Spleen (tissue), 11 donors: ENCODE measurements at regions not wholly inside any gene's neighbourhood (a gene's known extent, or its start where the extent isn't known, plus 50 kb on each side); places are given as distances from the start of the nearest gene placed in this dataset.

Experiments used
- DNase-seq: peaks from one replicate; pipeline ENCODE4 v3.0.0-alpha.2; 2020
- H3K27ac ChIP-seq, 8 donors: fragments of 200-600 bp; sonication (generic) in 7 of 8; 1 replicate in 4 of 8; 2 replicates in 4 of 8; pipeline versions ENCODE4 v1.5.0 to v1.8.0; 2016 to 2021; ENCODE audit warnings: inconsistent platforms in 4 of 8, mild to moderate bottlenecking in 4 of 8, moderate library complexity in 1 of 8
- H3K27me3 ChIP-seq, 7 donors: fragments of 200-600 bp; sonication (generic) in 6 of 7; replicated peaks in 1 of 7; 1 replicate in 4 of 7; 2 replicates in 3 of 7; pipeline versions ENCODE4 v1.5.0 to v1.8.0; 2016 to 2021; ENCODE audit warnings: inconsistent platforms in 3 of 7, mild to moderate bottlenecking in 1 of 7
- H3K36me3 ChIP-seq, 6 donors: fragments of 200-600 bp; sonication (generic) in 5 of 6; 1 replicate in 4 of 6; 2 replicates in 2 of 6; pipeline versions ENCODE4 v1.5.0 to v1.8.0; 2016 to 2021; ENCODE audit warnings: inconsistent platforms in 2 of 6
- H3K4me1 ChIP-seq, 6 donors: fragments of 200-600 bp; sonication (generic) in 5 of 6; 1 replicate in 3 of 6; 2 replicates in 3 of 6; pipeline versions ENCODE4 v1.5.0 to v1.8.0; 2016 to 2021; ENCODE audit warnings: inconsistent platforms in 3 of 6
- H3K4me3 ChIP-seq, 8 donors: fragments of 200-600 bp; sonication (generic) in 7 of 8; 1 replicate in 4 of 8; 2 replicates in 4 of 8; pipeline versions ENCODE4 v1.5.0 to v1.8.0; 2016 to 2021; ENCODE audit warnings: inconsistent platforms in 4 of 8, mild to moderate bottlenecking in 4 of 8, moderate library complexity in 2 of 8
- H3K9me3 ChIP-seq, 8 donors: fragments of 200-600 bp; sonication (generic) in 7 of 8; 1 replicate in 4 of 8; 2 replicates in 4 of 8; pipeline versions ENCODE4 v1.5.0 to v1.8.0; 2016 to 2021; ENCODE audit warnings: inconsistent platforms in 4 of 8
- CTCF ChIP-seq, 11 experiments: fragments of 200-600 bp in 7 of 11; fragments of 450-650 bp in 4 of 11; sonication (generic) in 4 of 11; IDR thresholded peaks in 8 of 11; conservative IDR thresholded peaks in 3 of 11; 1 replicate in 7 of 11; 2 replicates in 4 of 11; pipeline versions ENCODE4 v1.4.0 to v1.8.0; 2016 to 2021; ENCODE audit warnings: antibody characterized with exemption in 11 of 11, inconsistent platforms in 4 of 11, mild to moderate bottlenecking in 1 of 11
- POLR2A ChIP-seq, 3 donors: fragments of 450-650 bp; IDR thresholded peaks; one replicate each; pipeline ENCODE4 v1.5.1; 2017; ENCODE audit warnings: antibody characterized with exemption in 3 of 3, mild to moderate bottlenecking in 1 of 3
- POLR2AphosphoS5 ChIP-seq, 3 donors: sonication (generic); formaldehyde crosslinking; IDR thresholded peaks; one replicate each; pipeline ENCODE4 v1.5.1; 2017; ENCODE audit warnings: antibody characterized with exemption in 3 of 3
- WGBS, 5 donors: extraction: QIAGEN DNeasy Blood & Tissue Kit in 3 of 5; methylation state at CpG; one replicate each; pipeline versions ENCODE4 v1.1.5 to v1.1.7; 2013 to 2018; 5-methylcytosine and 5-hydroxymethylcytosine counted together
- intact Hi-C: fragments of 100-400 bp; cut with DNase I; formaldehyde crosslinking; loops from one replicate; pipeline ENCODE4 v1.15.0; 2023; ENCODE audit warnings: low total_unique reads
- donor health status: healthy with polysubstance abuse.
- donor health status: DM: no; HTN: no; CAD: no; lungs with moderate emphysema.
- donor health status: DM: no; HTN: no; CAD: no.
- donor health status: Bipolar disorder and iron deficiency.
- donor health status: healthy.
- donor health status: DM: no; HTN: no; CAD: no.
- donor health status: DM: yes; HTN: yes; CAD: no.

GRCh38 chr20:6940876-6941275 lies 173.4 kb downstream of the BMP2 start:
- intact Hi-C loops, result no loop called here
- H3K4me3 ChIP-seq, result no peak overlapping the region
- no peak for DNase-seq
- H3K27ac ChIP-seq, result no peak overlapping the region
- H3K36me3 ChIP-seq, result no peaks in the 10 kb centered on the region
- no peaks in the 10 kb centered on the region for H3K4me1 ChIP-seq
- peaks cover 0 to 11% (median 0%) of the 10 kb centered on the region in 8 donors for H3K9me3 ChIP-seq
- no peaks in the 10 kb centered on the region for H3K27me3 ChIP-seq
- TF ChIP-seq POLR2AphosphoS5 (IDR thresholded peaks at IDR 0.05) (no peak), POLR2A (IDR thresholded peaks at IDR 0.05) (no peak), CTCF (IDR thresholded peaks at IDR 0.05 in 8 of 11, conservative IDR thresholded peaks at IDR 0.05 in 3 of 11) (no peak)
- 34 to 42% (median 40%) methylated on average over 2 of the region's 2 CpGs for WGBS, 5 donors

GRCh38 chr20:6941571-6941970 lies 174.1 kb downstream of the BMP2 start:
- H3K27ac ChIP-seq, result no peak overlapping the region
- DNase-seq, result no peak
- peaks cover 0 to 11% (median 0%) of the 10 kb centered on the region in 8 donors for H3K9me3 ChIP-seq
- H3K4me3 ChIP-seq, result no peak overlapping the region
- intact Hi-C loops, result no loop called here
- H3K4me1 ChIP-seq, result no peaks in the 10 kb centered on the region
- WGBS, 5 donors, result 79 to 98% (median 91%) methylated on average over 2 of the region's 2 CpGs
- TF ChIP-seq CTCF (IDR thresholded peaks at IDR 0.05 in 8 of 11, conservative IDR thresholded peaks at IDR 0.05 in 3 of 11) (no peak), POLR2A (IDR thresholded peaks at IDR 0.05) (no peak), POLR2AphosphoS5 (IDR thresholded peaks at IDR 0.05) (no peak)
- no peaks in the 10 kb centered on the region for H3K27me3 ChIP-seq
- no peaks in the 10 kb centered on the region for H3K36me3 ChIP-seq

GRCh38 chr20:6942266-6942665 lies 174.8 kb downstream of the BMP2 start:
- H3K4me3 ChIP-seq, result no peak overlapping the region
- H3K9me3 ChIP-seq, result peaks cover 0 to 8% (median 0%) of the 10 kb centered on the region in 8 donors
- TF ChIP-seq POLR2AphosphoS5 (IDR thresholded peaks at IDR 0.05), result no peak
- TF ChIP-seq POLR2A (IDR thresholded peaks at IDR 0.05), result no peak
- no peak for DNase-seq
- intact Hi-C loops, result no loop called here
- 73 to 84% (median 83%) methylated on average over 3 of the region's 3 CpGs for WGBS, 5 donors
- H3K27me3 ChIP-seq, result no peaks in the 10 kb centered on the region
- no peak overlapping the region for H3K27ac ChIP-seq
- no peaks in the 10 kb centered on the region for H3K36me3 ChIP-seq
- H3K4me1 ChIP-seq, result no peaks in the 10 kb centered on the region

- DNase-seq, result no peak
- intact Hi-C loops, result no loop called here
- Histone ChIP-seq H3K27ac (no peak overlapping the region), H3K4me3 (no peak overlapping the region), H3K27me3 (no peaks in the 10 kb centered on the region), H3K9me3 (peaks cover 0 to 8% (median 0%) of the 10 kb centered on the region in 8 donors), H3K36me3 (no peaks in the 10 kb centered on the region), H3K4me1 (no peaks in the 10 kb centered on the region)
- 73 to 92% (median 83%) methylated on average over 4 of the region's 4 CpGs for WGBS, 5 donors
- TF ChIP-seq CTCF (IDR thresholded peaks at IDR 0.05 in 8 of 11, conservative IDR thresholded peaks at IDR 0.05 in 3 of 11) (no peak), POLR2A (IDR thresholded peaks at IDR 0.05) (no peak), POLR2AphosphoS5 (IDR thresholded peaks at IDR 0.05) (no peak)
Observed at GRCh38 chr20:6944292-6944691, 176.8 kb downstream of the BMP2 start.

- no peak overlapping the region for H3K27ac ChIP-seq
- intact Hi-C loops, result no loop called here
- H3K36me3 ChIP-seq, result no peaks in the 10 kb centered on the region
- 51 to 78% (median 65%) methylated on average over 1 of the region's 1 CpG for WGBS, 5 donors
- H3K9me3 ChIP-seq, result peaks cover 0 to 38% (median 15%) of the 10 kb centered on the region in 8 donors
- no peak for TF ChIP-seq POLR2A (IDR thresholded peaks at IDR 0.05)
- no peak for TF ChIP-seq POLR2AphosphoS5 (IDR thresholded peaks at IDR 0.05)
- TF ChIP-seq CTCF (IDR thresholded peaks at IDR 0.05 in 8 of 11, conservative IDR thresholded peaks at IDR 0.05 in 3 of 11), result no peak
- H3K27me3 ChIP-seq, result no peaks in the 10 kb centered on the region
- DNase-seq, result no peak
- H3K4me3 ChIP-seq, result no peak overlapping the region
- H3K4me1 ChIP-seq, result no peaks in the 10 kb centered on the region
Observed at GRCh38 chr20:6953611-6954010, 186.1 kb downstream of the BMP2 start.
